ENCODE measurements at regions not wholly inside any gene's neighbourhood (a gene's known extent, or its start where the extent isn't known, plus 50 kb on each side); places are given as distances from the start of the nearest gene placed in this dataset.

GRCh38 chr2:16168506-16169264 is 228.3 kb downstream of the MYCN start:
- no peak for TF ChIP-seq MAX (IDR thresholded peaks at IDR 0.05; ENCODE audit: low read depth, low read length)
- no peak for TF ChIP-seq CTCF (IDR thresholded peaks at IDR 0.05; ENCODE audit: low read depth, low read length)
- no peak overlapping the region for H3K4me3 ChIP-seq (ENCODE audit: low read depth, low read length)
- DNase-seq (ENCODE audit: low read depth), result no peak

GRCh38 chr2:16167870-16168426 is 227.6 kb downstream of the MYCN start:
- no peak for TF ChIP-seq MYC (IDR thresholded peaks at IDR 0.05; ENCODE audit: low read depth, low read length)
- no peak for TF ChIP-seq CTCF (IDR thresholded peaks at IDR 0.05; ENCODE audit: low read depth, low read length)
- TF ChIP-seq POLR2A (IDR thresholded peaks at IDR 0.05; ENCODE audit: extremely low read depth, insufficient read length), result no peak
- TF ChIP-seq MAX (IDR thresholded peaks at IDR 0.05; ENCODE audit: low read depth, low read length), result no peak
- no peak for DNase-seq (ENCODE audit: low read depth)
- H3K4me3 ChIP-seq (ENCODE audit: low read depth, low read length), result no peak overlapping the region

- no peak for DNase-seq (ENCODE audit: low read depth)
- TF ChIP-seq MAX (IDR thresholded peaks at IDR 0.05; ENCODE audit: low read depth, low read length) (no peak), MYC (IDR thresholded peaks at IDR 0.05; ENCODE audit: low read depth, low read length) (no peak), CTCF (IDR thresholded peaks at IDR 0.05; ENCODE audit: low read depth, low read length) (no peak), POLR2A (IDR thresholded peaks at IDR 0.05; ENCODE audit: extremely low read depth, insufficient read length) (no peak)
- no peak overlapping the region for H3K4me3 ChIP-seq (ENCODE audit: low read depth, low read length)
Observed at GRCh38 chr2:16167451-16167861, 227.1 kb downstream of the MYCN start.

GRCh38 chr2:16166327-16166981 is 226.1 kb downstream of the MYCN start:
- no peak overlapping the region for H3K4me3 ChIP-seq (ENCODE audit: low read depth, low read length)
- TF ChIP-seq POLR2A (IDR thresholded peaks at IDR 0.05; ENCODE audit: extremely low read depth, insufficient read length) (no peak), MAX (IDR thresholded peaks at IDR 0.05; ENCODE audit: low read depth, low read length) (no peak), CTCF (IDR thresholded peaks at IDR 0.05; ENCODE audit: low read depth, low read length) (no peak), MYC (IDR thresholded peaks at IDR 0.05; ENCODE audit: low read depth, low read length) (no peak)
- DNase-seq (ENCODE audit: low read depth), result no peak

- DNase-seq (ENCODE audit: low read depth), result no peak
- H3K4me3 ChIP-seq (ENCODE audit: low read depth, low read length), result no peak overlapping the region
- TF ChIP-seq MYC (IDR thresholded peaks at IDR 0.05; ENCODE audit: low read depth, low read length) (no peak), POLR2A (IDR thresholded peaks at IDR 0.05; ENCODE audit: extremely low read depth, insufficient read length) (no peak), CTCF (IDR thresholded peaks at IDR 0.05; ENCODE audit: low read depth, low read length) (no peak), MAX (IDR thresholded peaks at IDR 0.05; ENCODE audit: low read depth, low read length) (no peak)
Observed at GRCh38 chr2:16165518-16166326, 225.4 kb downstream of the MYCN start.

Measured in NB4 (cell line).